ENCODE measurements at regions not wholly inside any gene's neighbourhood (a gene's known extent, or its start where the extent isn't known, plus 50 kb on each side); places are given as distances from the start of the nearest gene placed in this dataset.

- TF ChIP-seq EZH2 (IDR thresholded peaks at IDR 0.05; ENCODE audit: borderline replicate concordance, low read length) (no peak), CTCF (IDR thresholded peaks at IDR 0.05; ENCODE audit: low read length) (no peak)
- Histone ChIP-seq H3K27me3 (ENCODE audit: insufficient read depth, low read length) (no peaks in the 10 kb centered on the region), H3K27ac (ENCODE audit: low read depth, low read length, poor library complexity, severe bottlenecking) (no peak overlapping the region)
Measured at GRCh38 chr6:18551228-18551627, 164.1 kb downstream of the RNF144B start.

GRCh38 chr6:18555750-18556149 lies 168.6 kb downstream of the RNF144B start:
- Histone ChIP-seq H3K4me1 (ENCODE audit: insufficient read depth, low read length, severe bottlenecking) (no peaks in the 10 kb centered on the region), H3K27ac (ENCODE audit: low read depth, low read length, poor library complexity, severe bottlenecking) (no peak overlapping the region), H3K36me3 (ENCODE audit: insufficient read depth, low read length) (no peaks in the 10 kb centered on the region), H2AFZ (ENCODE audit: low read length) (no peak overlapping the region), H3K9me3 (ENCODE audit: low read length) (no peaks in the 10 kb centered on the region), H4K20me1 (ENCODE audit: insufficient read depth, low read length) (no peaks in the 10 kb centered on the region), H3F3A (ENCODE audit: insufficient read depth, low read length) (no peaks in the 10 kb centered on the region), H3K9ac (ENCODE audit: low read length) (no peak overlapping the region), H3K27me3 (ENCODE audit: insufficient read depth, low read length) (no peaks in the 10 kb centered on the region), H3K9me2 (ENCODE audit: low read depth, low read length) (no peaks in the 10 kb centered on the region), H3K4me2 (ENCODE audit: low read length) (no peak overlapping the region), H3K79me2 (ENCODE audit: insufficient read depth, low read length) (no peaks in the 10 kb centered on the region), H3K4me3 (ENCODE audit: low read depth, low read length, poor library complexity, severe bottlenecking) (no peak overlapping the region)
- TF ChIP-seq EZH2 (IDR thresholded peaks at IDR 0.05; ENCODE audit: borderline replicate concordance, low read length) = no peak
- TF ChIP-seq CTCF (IDR thresholded peaks at IDR 0.05; ENCODE audit: low read length) = no peak

More at GRCh38 chr6:18551228-18551627, 164.1 kb downstream of the RNF144B start:
- no peak overlapping the region for H3K9ac ChIP-seq (ENCODE audit: low read length)
- no peak overlapping the region for H2AFZ ChIP-seq (ENCODE audit: low read length)
- H3F3A ChIP-seq (ENCODE audit: insufficient read depth, low read length) = no peaks in the 10 kb centered on the region
- no peaks in the 10 kb centered on the region for H3K4me1 ChIP-seq (ENCODE audit: insufficient read depth, low read length, severe bottlenecking)
- no peaks in the 10 kb centered on the region for H3K9me3 ChIP-seq (ENCODE audit: low read length)
- no peaks in the 10 kb centered on the region for H3K9me2 ChIP-seq (ENCODE audit: low read depth, low read length)
- H4K20me1 ChIP-seq (ENCODE audit: insufficient read depth, low read length) = no peaks in the 10 kb centered on the region
- H3K4me2 ChIP-seq (ENCODE audit: low read length) = no peak overlapping the region
- H3K36me3 ChIP-seq (ENCODE audit: insufficient read depth, low read length) = no peaks in the 10 kb centered on the region
- H3K79me2 ChIP-seq (ENCODE audit: insufficient read depth, low read length) = no peaks in the 10 kb centered on the region
- no peak overlapping the region for H3K4me3 ChIP-seq (ENCODE audit: low read depth, low read length, poor library complexity, severe bottlenecking)

- H3K4me1 ChIP-seq (ENCODE audit: insufficient read depth, low read length, severe bottlenecking) = no peaks in the 10 kb centered on the region
- H3K4me3 ChIP-seq (ENCODE audit: low read depth, low read length, poor library complexity, severe bottlenecking) = no peak overlapping the region
- H3K36me3 ChIP-seq (ENCODE audit: insufficient read depth, low read length) = no peaks in the 10 kb centered on the region
- H3K9ac ChIP-seq (ENCODE audit: low read length) = no peak overlapping the region
- H3K79me2 ChIP-seq (ENCODE audit: insufficient read depth, low read length) = no peaks in the 10 kb centered on the region
- no peaks in the 10 kb centered on the region for H3K9me2 ChIP-seq (ENCODE audit: low read depth, low read length)
- TF ChIP-seq CTCF (IDR thresholded peaks at IDR 0.05; ENCODE audit: low read length) (no peak), EZH2 (IDR thresholded peaks at IDR 0.05; ENCODE audit: borderline replicate concordance, low read length) (no peak)
- no peaks in the 10 kb centered on the region for H3F3A ChIP-seq (ENCODE audit: insufficient read depth, low read length)
- no peak overlapping the region for H3K27ac ChIP-seq (ENCODE audit: low read depth, low read length, poor library complexity, severe bottlenecking)
- H3K27me3 ChIP-seq (ENCODE audit: insufficient read depth, low read length) = no peaks in the 10 kb centered on the region
- no peak overlapping the region for H2AFZ ChIP-seq (ENCODE audit: low read length)
- no peaks in the 10 kb centered on the region for H4K20me1 ChIP-seq (ENCODE audit: insufficient read depth, low read length)
- no peak overlapping the region for H3K4me2 ChIP-seq (ENCODE audit: low read length)
- H3K9me3 ChIP-seq (ENCODE audit: low read length) = no peaks in the 10 kb centered on the region
Measured at GRCh38 chr6:18561037-18561750, 174.0 kb downstream of the RNF144B start.

All from OCI-LY1 (cell line).